Middle frontal gyrus (tissue), 1 donor: ENCODE measurements at regions not wholly inside any gene's neighbourhood (a gene's known extent, or its start where the extent isn't known, plus 50 kb on each side); places are given as distances from the start of the nearest gene placed in this dataset.

Source experiments
- DNase-seq: peaks from one replicate; pipeline ENCODE4 v3.0.0-alpha.2; 2015; ENCODE audit warnings: low spot score; ENCODE audit errors: extremely low spot score

GRCh38 chr10:78806681-78807221 lies 262.0 kb upstream of the ZMIZ1 start:
- no peak for DNase-seq

GRCh38 chr10:78807504-78808203 lies 261.1 kb upstream of the ZMIZ1 start:
- DNase-seq: no peak

- DNase-seq: no peak
Measured at GRCh38 chr10:78808286-78808685, 260.5 kb upstream of the ZMIZ1 start.

- DNase-seq: no peak
Measured at GRCh38 chr10:78808736-78809367, 259.9 kb upstream of the ZMIZ1 start.

- DNase-seq: no peak
Measured at GRCh38 chr10:78811174-78811573, 257.6 kb upstream of the ZMIZ1 start.

GRCh38 chr10:78812571-78813318 lies 256.0 kb upstream of the ZMIZ1 start:
- no peak for DNase-seq

GRCh38 chr10:78813526-78813925 lies 255.2 kb upstream of the ZMIZ1 start:
- no peak for DNase-seq

- DNase-seq: no peak
Measured at GRCh38 chr10:78813998-78814399, 254.8 kb upstream of the ZMIZ1 start.

- DNase-seq: no peak
Measured at GRCh38 chr10:78814407-78814806, 254.4 kb upstream of the ZMIZ1 start.

- no peak for DNase-seq
Measured at GRCh38 chr10:78815702-78816334, 252.9 kb upstream of the ZMIZ1 start.

GRCh38 chr10:78817361-78817760 lies 251.4 kb upstream of the ZMIZ1 start:
- DNase-seq: no peak

- no peak for DNase-seq
Measured at GRCh38 chr10:78817804-78818203, 251.0 kb upstream of the ZMIZ1 start.

GRCh38 chr10:78819361-78820006 lies 249.3 kb upstream of the ZMIZ1 start:
- no peak for DNase-seq

GRCh38 chr10:78820007-78820362 lies 248.8 kb upstream of the ZMIZ1 start:
- no peak for DNase-seq

- no peak for DNase-seq
Measured at GRCh38 chr10:78821052-78821451, 247.7 kb upstream of the ZMIZ1 start.

GRCh38 chr10:78828647-78829539 lies 239.9 kb upstream of the ZMIZ1 start:
- DNase-seq: no peak

- no peak for DNase-seq
Measured at GRCh38 chr10:78829565-78829964, 239.2 kb upstream of the ZMIZ1 start.

- no peak for DNase-seq
Measured at GRCh38 chr10:78830062-78830975, 238.4 kb upstream of the ZMIZ1 start.

- no peak for DNase-seq
Measured at GRCh38 chr10:78830976-78831375, 237.8 kb upstream of the ZMIZ1 start.
